GM13977 (cell line): ENCODE measurements at regions not wholly inside any gene's neighbourhood (a gene's known extent, or its start where the extent isn't known, plus 50 kb on each side); places are given as distances from the start of the nearest gene placed in this dataset.

ENCODE experiments used
- DNase-seq: peaks from one replicate; pipeline ENCODE4 v3.0.0; 2012; ENCODE audit warnings: low spot score
- in situ Hi-C: fragments of 300-500 bp; cut with MboI; formaldehyde crosslinking; loops from one replicate; pipeline ENCODE4 v1.12.0; 2022; ENCODE audit warnings: low sequenced_read_pairs, low pct_unique_long_range_greater_than_20kb, mixed read lengths, inconsistent platforms; ENCODE audit not compliant: unreplicated experiment
- TF ChIP-seq, protein P1 (sequence below): IDR thresholded peaks from 2 replicates; pipeline ENCODE4 v1.5.1; 2012; ENCODE audit warnings: mild to moderate bottlenecking, control low read depth; ENCODE audit not compliant: insufficient read depth; ENCODE audit errors: extremely low read depth, missing control alignments

DNA sequence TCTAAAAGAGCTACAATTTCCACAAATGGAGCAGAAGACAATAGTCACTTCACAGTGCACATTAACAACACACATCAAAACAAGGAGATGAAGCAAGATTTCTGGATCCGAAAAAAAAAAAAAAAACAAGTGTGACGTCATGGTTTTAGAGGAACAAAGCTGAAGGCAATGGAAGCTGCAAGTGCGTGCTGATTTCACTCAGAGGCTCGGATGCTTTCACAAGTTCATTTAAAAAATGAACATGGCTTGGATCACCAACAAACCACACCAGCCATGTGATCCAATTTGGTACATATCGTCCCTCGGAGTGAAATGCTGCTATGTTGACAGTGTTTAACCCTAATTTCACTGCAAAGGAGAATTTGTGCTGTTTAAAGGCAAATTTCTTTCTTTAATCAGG is 337.0 kb upstream of the PRKCQ start:
- TF ChIP-seq, protein P1, sequence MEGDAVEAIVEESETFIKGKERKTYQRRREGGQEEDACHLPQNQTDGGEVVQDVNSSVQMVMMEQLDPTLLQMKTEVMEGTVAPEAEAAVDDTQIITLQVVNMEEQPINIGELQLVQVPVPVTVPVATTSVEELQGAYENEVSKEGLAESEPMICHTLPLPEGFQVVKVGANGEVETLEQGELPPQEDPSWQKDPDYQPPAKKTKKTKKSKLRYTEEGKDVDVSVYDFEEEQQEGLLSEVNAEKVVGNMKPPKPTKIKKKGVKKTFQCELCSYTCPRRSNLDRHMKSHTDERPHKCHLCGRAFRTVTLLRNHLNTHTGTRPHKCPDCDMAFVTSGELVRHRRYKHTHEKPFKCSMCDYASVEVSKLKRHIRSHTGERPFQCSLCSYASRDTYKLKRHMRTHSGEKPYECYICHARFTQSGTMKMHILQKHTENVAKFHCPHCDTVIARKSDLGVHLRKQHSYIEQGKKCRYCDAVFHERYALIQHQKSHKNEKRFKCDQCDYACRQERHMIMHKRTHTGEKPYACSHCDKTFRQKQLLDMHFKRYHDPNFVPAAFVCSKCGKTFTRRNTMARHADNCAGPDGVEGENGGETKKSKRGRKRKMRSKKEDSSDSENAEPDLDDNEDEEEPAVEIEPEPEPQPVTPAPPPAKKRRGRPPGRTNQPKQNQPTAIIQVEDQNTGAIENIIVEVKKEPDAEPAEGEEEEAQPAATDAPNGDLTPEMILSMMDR, result no peak
- in situ Hi-C loops, result loop anchor here (10.0 kb wide), 1 partner anchor 498 kb away; the partner anchor contains the start of gene SFMBT2

DNA sequence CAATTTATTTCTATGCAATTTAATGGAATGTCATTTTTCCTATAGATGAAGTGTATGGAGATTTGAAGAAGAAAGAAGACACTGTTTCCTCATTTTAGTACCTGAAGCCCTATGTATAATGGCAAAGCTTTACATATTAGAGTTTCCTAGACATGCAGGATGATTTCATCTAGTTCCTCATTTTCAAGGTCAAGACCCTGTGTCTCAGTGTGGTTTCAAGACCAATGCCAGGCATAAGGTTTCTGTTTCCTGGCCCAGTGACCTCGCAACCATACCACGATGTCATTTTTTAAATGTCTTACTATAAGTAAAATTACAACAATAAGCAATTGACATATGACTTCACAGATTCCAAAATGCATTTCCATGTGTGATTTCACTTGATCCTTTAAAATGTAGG is 336.5 kb upstream of the PRKCQ start:
- no peak for DNase-seq
- in situ Hi-C loops, result loop anchor here (10.0 kb wide), 1 partner anchor 498 kb away; the partner anchor contains the start of gene SFMBT2
- TF ChIP-seq, protein P1, result no peak

More for the DNA sequence above, 337.0 kb upstream of the PRKCQ start:
- no peak for DNase-seq

DNA sequence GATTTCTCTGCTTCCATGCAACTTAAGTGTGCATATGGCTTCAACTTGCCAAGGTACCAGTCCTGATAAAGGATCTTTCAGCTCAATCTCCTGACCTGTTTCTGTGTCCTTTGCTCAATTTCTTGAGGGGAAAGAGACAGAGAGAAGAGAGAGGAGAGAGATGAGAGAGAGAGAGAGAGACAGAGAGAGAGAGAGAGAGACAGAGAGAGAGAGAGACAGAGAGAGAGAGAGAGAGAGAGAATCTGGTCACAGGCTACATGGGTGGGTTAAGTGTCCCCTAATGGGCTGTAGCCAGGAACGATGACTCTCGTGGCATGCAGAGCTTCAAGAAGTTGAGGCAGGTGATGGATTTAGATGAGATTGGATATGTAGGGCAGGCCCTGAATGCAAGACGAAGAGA is 335.2 kb upstream of the PRKCQ start:
- in situ Hi-C loops, result loop anchor here (10.0 kb wide), 1 partner anchor 499 kb away; the partner anchor contains the start of gene SFMBT2
- TF ChIP-seq, protein P1, result no peak

DNA sequence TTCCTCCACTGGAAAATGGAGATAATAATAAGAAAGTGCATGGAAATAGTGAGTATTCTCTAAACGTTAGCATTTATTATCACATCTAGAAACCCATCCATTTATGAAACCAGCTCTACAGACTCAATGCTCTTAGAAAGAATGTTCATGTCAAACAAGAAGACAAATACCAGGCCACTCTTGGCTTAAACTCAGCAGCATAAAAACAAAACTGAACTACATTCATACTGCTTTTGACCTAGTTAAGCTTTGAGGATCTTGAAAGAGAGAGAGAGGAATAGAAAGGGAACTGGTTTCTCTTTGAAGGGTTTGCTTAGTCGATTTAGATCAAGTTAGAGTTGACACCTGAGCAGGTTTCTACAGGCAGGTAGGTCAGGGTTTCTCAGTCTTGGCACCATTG is 332.9 kb upstream of the PRKCQ start:
- in situ Hi-C loops, result loop anchor here (10.0 kb wide), 1 partner anchor 502 kb away; the partner anchor contains the start of gene SFMBT2
- no peak for DNase-seq
- TF ChIP-seq, protein P1, result no peak

More for the DNA sequence above, 335.2 kb upstream of the PRKCQ start:
- no peak for DNase-seq

DNA sequence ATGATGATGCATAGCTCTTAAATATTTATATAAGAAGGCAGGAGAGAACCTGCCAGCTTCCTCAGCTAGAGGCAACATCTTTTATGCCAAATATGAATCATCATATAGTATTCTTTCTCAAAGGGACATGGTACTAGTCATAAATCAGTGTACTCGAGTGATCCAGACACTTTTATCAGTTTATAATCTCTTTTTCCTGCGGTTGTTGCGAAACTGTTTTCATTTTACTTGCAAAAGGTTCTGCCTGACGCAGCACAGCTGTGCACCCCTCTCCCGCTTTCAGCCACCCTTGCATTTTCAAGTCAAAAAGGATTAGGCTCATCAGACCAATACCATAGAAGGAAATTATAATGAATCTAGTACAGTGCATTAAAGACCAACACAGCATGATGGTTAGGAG is 332.3 kb upstream of the PRKCQ start:
- DNase-seq, result no peak
- in situ Hi-C loops, result loop anchor here (10.0 kb wide), 1 partner anchor 502 kb away; the partner anchor contains the start of gene SFMBT2
- TF ChIP-seq, protein P1, result no peak

DNA sequence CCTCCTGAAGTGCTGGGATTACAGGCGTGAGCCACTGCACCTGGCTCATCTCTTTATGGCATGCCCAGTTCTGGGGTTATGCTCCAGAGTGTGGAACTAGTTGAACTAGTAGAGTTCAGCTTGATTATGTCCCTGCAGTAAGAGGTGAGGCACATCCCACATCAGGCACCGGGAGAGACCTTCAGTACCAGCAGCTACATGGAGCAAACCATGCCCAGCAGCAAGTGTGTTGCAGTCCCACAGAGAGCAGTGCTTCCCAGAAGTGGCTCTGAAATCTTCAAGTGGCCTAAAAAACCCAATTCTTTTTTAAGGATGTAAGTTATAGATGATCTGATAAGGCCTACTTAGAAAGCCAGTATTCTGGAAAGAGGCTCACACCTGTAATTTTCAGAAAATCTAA is 331.9 kb upstream of the PRKCQ start:
- TF ChIP-seq, protein P1, result no peak
- no peak for DNase-seq
- in situ Hi-C loops, result loop anchor here (10.0 kb wide), 1 partner anchor 503 kb away; the partner anchor contains the start of gene SFMBT2
